ENCODE measurements at regions not wholly inside any gene's neighbourhood (a gene's known extent, or its start where the extent isn't known, plus 50 kb on each side); places are given as distances from the start of the nearest gene placed in this dataset.

- no peak overlapping the region for H3K4me3 ChIP-seq (ENCODE audit: low read depth, low read length)
- no peak for DNase-seq (ENCODE audit: low read depth, low spot score)
- TF ChIP-seq CTCF (IDR thresholded peaks at IDR 0.05; ENCODE audit: low read depth, low read length), result no peak
- in situ Hi-C loops (cut with HindIII; ENCODE audit: low sequenced_read_pairs), result no loop called here
Observed at GRCh38 chr12:22899184-22899583, 274.2 kb downstream of the ETNK1 start.

GRCh38 chr12:22900401-22900800 is 275.4 kb downstream of the ETNK1 start:
- in situ Hi-C loops (cut with HindIII; ENCODE audit: low sequenced_read_pairs), result no loop called here
- no peak for DNase-seq (ENCODE audit: low read depth, low spot score)
- H3K4me3 ChIP-seq (ENCODE audit: low read depth, low read length), result no peak overlapping the region
- no peak for TF ChIP-seq CTCF (IDR thresholded peaks at IDR 0.05; ENCODE audit: low read depth, low read length)

- no peak for TF ChIP-seq CTCF (IDR thresholded peaks at IDR 0.05; ENCODE audit: low read depth, low read length)
- DNase-seq (ENCODE audit: low read depth, low spot score), result no peak
- in situ Hi-C loops (cut with HindIII; ENCODE audit: low sequenced_read_pairs), result no loop called here
- H3K4me3 ChIP-seq (ENCODE audit: low read depth, low read length), result no peak overlapping the region
Observed at GRCh38 chr12:22904485-22904884, 279.5 kb downstream of the ETNK1 start.

GRCh38 chr12:22916241-22916640 is 291.3 kb downstream of the ETNK1 start:
- TF ChIP-seq CTCF (IDR thresholded peaks at IDR 0.05; ENCODE audit: low read depth, low read length), result no peak
- no peak overlapping the region for H3K4me3 ChIP-seq (ENCODE audit: low read depth, low read length)
- DNase-seq (ENCODE audit: low read depth, low spot score), result no peak
- in situ Hi-C loops (cut with HindIII; ENCODE audit: low sequenced_read_pairs), result no loop called here

- no peak for TF ChIP-seq CTCF (IDR thresholded peaks at IDR 0.05; ENCODE audit: low read depth, low read length)
- no peak for DNase-seq (ENCODE audit: low read depth, low spot score)
- H3K4me3 ChIP-seq (ENCODE audit: low read depth, low read length), result no peak overlapping the region
- in situ Hi-C loops (cut with HindIII; ENCODE audit: low sequenced_read_pairs), result no loop called here
Observed at GRCh38 chr12:22916815-22917214, 291.8 kb downstream of the ETNK1 start.

GRCh38 chr12:22919883-22920282 is 294.9 kb downstream of the ETNK1 start:
- no peak for DNase-seq (ENCODE audit: low read depth, low spot score)
- no peak overlapping the region for H3K4me3 ChIP-seq (ENCODE audit: low read depth, low read length)
- in situ Hi-C loops (cut with HindIII; ENCODE audit: low sequenced_read_pairs), result no loop called here
- no peak for TF ChIP-seq CTCF (IDR thresholded peaks at IDR 0.05; ENCODE audit: low read depth, low read length)

GRCh38 chr12:22923768-22924167 is 298.8 kb downstream of the ETNK1 start:
- in situ Hi-C loops (cut with HindIII; ENCODE audit: low sequenced_read_pairs), result no loop called here
- H3K4me3 ChIP-seq (ENCODE audit: low read depth, low read length), result no peak overlapping the region
- no peak for TF ChIP-seq CTCF (IDR thresholded peaks at IDR 0.05; ENCODE audit: low read depth, low read length)
- DNase-seq (ENCODE audit: low read depth, low spot score), result no peak
